Hypothalamus (tissue), 51 donors: ENCODE measurements at regions not wholly inside any gene's neighbourhood (a gene's known extent, or its start where the extent isn't known, plus 50 kb on each side); places are given as distances from the start of the nearest gene placed in this dataset.
"Not testable (repeated sequence)": the region's sequence is repeated elsewhere in the genome, so short reads cannot be mapped to it uniquely, and the experiment has no call there.

Experiments used
- DNase-seq, 51 donors: peaks; one replicate each; lab custom pipeline; 2025; lab: John Stamatoyannopoulos, UW

- DNase-seq, result no peak
Observed at GRCh38 chr7:85815526-85815925, 628.7 kb upstream of the SEMA3D start.

- DNase-seq, result no peak
Observed at GRCh38 chr7:85806321-85806720, 619.5 kb upstream of the SEMA3D start.

GRCh38 chr7:85805656-85806055, 618.8 kb upstream of the SEMA3D start:
- no peak for DNase-seq

- DNase-seq, result no peak
Observed at GRCh38 chr7:85805249-85805648, 618.4 kb upstream of the SEMA3D start.

- no peak for DNase-seq
Observed at GRCh38 chr7:85802211-85802610, 615.4 kb upstream of the SEMA3D start.

GRCh38 chr7:85796956-85797355, 610.1 kb upstream of the SEMA3D start:
- no peak for DNase-seq

GRCh38 chr7:85791098-85791497, 604.2 kb upstream of the SEMA3D start:
- not testable (repeated sequence) for DNase-seq

- no peak for DNase-seq
Observed at GRCh38 chr7:85781606-85782005, 594.8 kb upstream of the SEMA3D start.

GRCh38 chr7:85776691-85777345, 590.0 kb upstream of the SEMA3D start:
- no peak for DNase-seq

GRCh38 chr7:85775431-85775830, 588.6 kb upstream of the SEMA3D start:
- DNase-seq, result peak in 1 of 51 donors; percentile 0

- DNase-seq, result no peak
Observed at GRCh38 chr7:85774986-85775385, 588.1 kb upstream of the SEMA3D start.

- DNase-seq, result no peak
Observed at GRCh38 chr7:85773116-85773728, 586.4 kb upstream of the SEMA3D start.

GRCh38 chr7:85771516-85771915, 584.7 kb upstream of the SEMA3D start:
- no peak for DNase-seq

GRCh38 chr7:85770332-85770731, 583.5 kb upstream of the SEMA3D start:
- no peak for DNase-seq

- no peak for DNase-seq
Observed at GRCh38 chr7:85765698-85766298, 578.9 kb upstream of the SEMA3D start.

GRCh38 chr7:85764034-85764433, 577.2 kb upstream of the SEMA3D start:
- DNase-seq, result no peak

- no peak for DNase-seq
Observed at GRCh38 chr7:85757348-85757747, 570.5 kb upstream of the SEMA3D start.

GRCh38 chr7:85750454-85750949, 563.6 kb upstream of the SEMA3D start:
- peak in 13 of 51 donors; percentile 2 to 24 (median 8) for DNase-seq

GRCh38 chr7:85749696-85750453, 563.0 kb upstream of the SEMA3D start:
- DNase-seq, result no peak

- DNase-seq, result no peak
Observed at GRCh38 chr7:85748861-85749260, 562.0 kb upstream of the SEMA3D start.

- no peak for DNase-seq
Observed at GRCh38 chr7:85737426-85737825, 550.6 kb upstream of the SEMA3D start.
